Stimulated activated naive CD8-positive, alpha-beta T cell treated with anti-CD3 and anti-CD28 coated beads, Interleukin-15, amount 100 ng/mL, for 72 hours (primary cell): ENCODE measurements at regions not wholly inside any gene's neighbourhood (a gene's known extent, or its start where the extent isn't known, plus 50 kb on each side); places are given as distances from the start of the nearest gene placed in this dataset.
A peak's percentile ranks its signal among the peaks of the same experiment; 100 is the strongest.

Experiments used
- ATAC-seq: fragments of 150-1000 bp; cut with Tn5 transposase; 2 replicates; pipeline ENCODE4 v1.10.0; 2021; ENCODE audit warnings: mild to moderate bottlenecking, moderate library complexity
- DNase-seq, 2 donors: peaks; one replicate each; pipeline ENCODE4 v3.0.0; 2021 to 2022
- H3K27ac Mint-ChIP-seq, 2 donors: one replicate each; pipeline ENCODE4 v1.8.0; 2022; ENCODE audit warnings: mild to moderate bottlenecking in 2 of 2, mixed read lengths in 2 of 2, moderate library complexity in 2 of 2
- H3K27me3 Mint-ChIP-seq: one replicate; pipeline ENCODE4 v1.8.0; 2022; ENCODE audit warnings: mixed read lengths
- H3K4me1 Mint-ChIP-seq: one replicate; pipeline ENCODE4 v1.8.0; 2022; ENCODE audit warnings: mild to moderate bottlenecking, mixed read lengths
- H3K4me3 Mint-ChIP-seq, 2 donors: one replicate each; pipeline ENCODE4 v1.8.0; 2022; ENCODE audit warnings: mild to moderate bottlenecking in 2 of 2, mixed read lengths in 2 of 2, moderate library complexity in 1 of 2
- H3K9me3 Mint-ChIP-seq, 2 donors: one replicate each; pipeline ENCODE4 v1.8.0; 2022; ENCODE audit warnings: mixed read lengths in 2 of 2

DNA sequence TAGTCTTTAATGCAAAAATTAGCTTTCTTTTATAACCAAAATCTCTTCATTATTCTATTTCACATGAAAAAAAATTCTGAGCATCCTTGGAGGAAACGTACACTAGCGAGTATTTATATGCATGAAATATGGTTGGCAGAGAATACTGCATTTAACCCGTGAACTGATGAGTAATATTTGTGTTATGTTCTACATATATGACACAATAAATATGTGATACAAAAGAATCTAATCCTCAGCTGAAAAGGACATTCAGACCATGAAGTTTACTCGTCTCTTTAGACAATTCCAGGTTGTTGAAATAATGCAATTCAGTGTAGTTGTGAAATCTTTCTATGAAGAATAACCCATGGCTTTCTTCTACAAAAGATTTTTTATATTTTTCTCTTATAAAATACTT lies 524.8 kb upstream of the MAN1A1 start:
- DNase-seq (no peak), ATAC-seq (no peak)
- Mint-ChIP-seq H3K27me3 (no peaks in the 10 kb centered on the region), H3K9me3 (no peaks in the 10 kb centered on the region), H3K4me3 (no peak overlapping the region), H3K4me1 (no peaks in the 10 kb centered on the region), H3K27ac (no peak overlapping the region)

DNA sequence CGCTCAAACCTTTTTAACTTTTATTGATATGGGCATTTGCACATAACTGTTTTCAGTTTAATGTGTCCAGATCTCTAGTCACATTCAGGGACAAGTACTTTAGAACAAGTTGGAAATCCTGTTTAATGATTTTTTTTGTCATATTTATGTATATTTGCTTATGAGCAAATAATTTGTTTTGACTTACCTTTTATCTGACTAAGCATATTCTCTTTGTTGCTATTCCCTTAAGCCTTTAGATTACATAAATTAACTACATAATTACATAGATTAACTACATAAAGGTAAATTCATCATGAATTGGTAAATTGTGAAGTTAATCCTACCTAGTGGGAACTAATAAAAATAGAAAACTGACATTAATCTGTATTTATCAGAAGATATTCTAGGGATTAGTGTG lies 523.5 kb upstream of the MAN1A1 start:
- no peak for ATAC-seq

DNA sequence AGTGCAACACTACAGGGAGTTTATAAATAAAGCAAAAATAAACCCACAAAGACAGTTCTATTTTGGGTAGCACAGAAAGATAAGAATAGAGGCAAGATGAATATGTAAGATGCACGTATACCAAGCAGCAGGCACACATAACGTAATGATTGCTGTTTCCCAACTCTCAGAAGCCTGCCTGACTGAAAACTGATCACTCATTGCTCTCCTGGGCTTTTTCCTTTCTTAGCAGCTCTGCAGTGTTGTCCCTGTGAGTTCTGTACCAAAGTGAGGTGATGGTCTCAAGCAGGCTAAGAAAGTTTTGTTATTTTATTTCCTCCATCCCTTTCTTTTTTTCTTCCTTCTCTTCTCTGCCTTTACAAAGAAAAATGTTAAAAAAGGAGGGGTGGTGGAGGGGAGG lies 522.0 kb upstream of the MAN1A1 start:
- H3K4me1 Mint-ChIP-seq: no peaks in the 10 kb centered on the region
- H3K9me3 Mint-ChIP-seq: no peaks in the 10 kb centered on the region
- no peaks in the 10 kb centered on the region for H3K27me3 Mint-ChIP-seq
- H3K27ac Mint-ChIP-seq: no peak overlapping the region
- no peak for DNase-seq
- ATAC-seq: no peak
- H3K4me3 Mint-ChIP-seq: no peak overlapping the region

More for the DNA sequence above, 523.5 kb upstream of the MAN1A1 start:
- H3K27ac Mint-ChIP-seq: no peak overlapping the region
- no peaks in the 10 kb centered on the region for H3K4me1 Mint-ChIP-seq
- no peak for DNase-seq
- no peak overlapping the region for H3K4me3 Mint-ChIP-seq
- no peaks in the 10 kb centered on the region for H3K27me3 Mint-ChIP-seq
- no peaks in the 10 kb centered on the region for H3K9me3 Mint-ChIP-seq

DNA sequence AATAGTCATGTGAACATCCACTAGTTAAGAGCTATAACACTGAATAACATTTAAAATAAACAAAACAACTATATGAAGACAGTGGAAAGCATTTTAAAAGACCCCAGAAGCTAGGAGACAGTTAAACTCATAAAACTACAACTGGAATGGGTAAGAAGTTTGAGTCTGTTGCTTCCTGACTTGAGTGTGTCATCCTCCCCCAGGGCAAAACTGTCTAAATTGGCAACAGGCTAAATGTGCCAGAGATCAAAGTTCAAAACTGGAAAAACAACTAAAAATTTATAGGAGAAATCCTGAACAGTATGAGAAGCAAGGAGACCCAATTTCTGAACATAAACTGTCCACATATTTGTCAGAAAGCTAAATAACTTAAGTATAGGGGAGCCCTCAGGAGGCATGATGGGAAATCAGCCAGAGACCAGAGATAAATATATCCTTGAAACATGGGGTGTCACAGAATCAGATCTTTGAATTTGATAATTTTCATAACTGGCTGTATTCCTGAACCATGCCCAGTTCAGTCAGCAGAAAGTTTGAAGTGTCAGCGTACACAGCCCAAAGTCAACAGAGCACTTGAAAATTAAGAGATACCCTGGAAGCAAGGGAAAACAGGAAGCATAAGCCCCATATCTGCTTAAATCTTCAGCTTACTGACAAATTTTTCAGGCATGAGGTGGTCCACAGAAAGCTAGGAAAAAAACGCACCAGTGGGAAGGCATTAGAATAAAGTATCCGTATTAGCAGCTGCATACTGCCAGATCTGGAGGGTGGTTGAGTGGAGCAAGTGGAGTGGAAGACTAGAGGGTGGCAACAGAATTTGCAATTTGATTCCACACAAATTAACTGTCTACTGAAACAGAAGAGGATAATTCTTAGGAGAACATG lies 516.1 kb upstream of the MAN1A1 start:
- Mint-ChIP-seq H3K9me3 (peaks cover 5 to 10% of the 10 kb centered on the region in 2 donors), H3K4me1 (no peaks in the 10 kb centered on the region), H3K27ac (no peak overlapping the region), H3K27me3 (peaks cover 17% of the 10 kb centered on the region), H3K4me3 (no peak overlapping the region)
- no peak for ATAC-seq
- DNase-seq: no peak

DNA sequence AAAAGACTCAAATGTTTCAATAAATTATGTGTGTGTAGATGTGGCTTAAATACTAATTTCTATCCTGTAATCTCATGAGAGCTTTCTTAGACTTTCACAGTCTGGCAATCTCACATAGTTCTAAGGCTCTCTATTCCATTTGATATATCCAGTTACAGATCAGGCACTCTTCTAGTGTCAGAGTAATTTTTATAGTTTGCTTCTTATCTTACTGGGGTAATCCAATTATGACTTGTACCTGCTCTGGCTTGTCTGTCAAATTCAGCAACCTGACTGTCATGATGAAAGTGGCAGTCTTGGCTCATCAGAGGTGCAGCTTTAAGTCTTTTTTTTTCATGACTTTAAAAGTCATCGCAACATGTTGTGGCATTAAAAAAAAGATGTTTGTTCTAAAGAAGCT lies 513.2 kb upstream of the MAN1A1 start:
- H3K27me3 Mint-ChIP-seq: peaks cover 21% of the 10 kb centered on the region
- DNase-seq (no peak), ATAC-seq (no peak)
- H3K4me3 Mint-ChIP-seq: no peak overlapping the region
- no peak overlapping the region for H3K27ac Mint-ChIP-seq
- no peaks in the 10 kb centered on the region for H3K4me1 Mint-ChIP-seq
- peaks cover 5 to 10% of the 10 kb centered on the region in 2 donors for H3K9me3 Mint-ChIP-seq

DNA sequence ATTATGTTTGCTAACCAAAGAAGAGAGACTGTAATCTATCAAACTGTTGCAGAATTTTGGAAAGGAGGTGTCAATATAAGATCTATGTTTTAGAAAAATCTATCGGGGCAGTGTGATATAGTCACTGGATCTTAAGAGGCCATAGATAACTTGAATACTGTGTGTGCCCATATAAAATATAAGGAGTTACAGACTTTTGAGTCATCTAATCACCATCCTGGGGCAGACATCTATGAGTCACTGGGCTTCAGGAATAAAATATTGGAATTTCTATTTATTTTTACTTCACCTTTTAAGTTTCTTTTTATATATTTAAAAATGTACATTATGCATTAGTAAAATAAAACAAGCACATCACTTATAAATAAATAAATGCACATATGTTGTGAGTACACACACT lies 509.3 kb upstream of the MAN1A1 start:
- H3K4me3 Mint-ChIP-seq: no peak overlapping the region
- no peak for ATAC-seq
- no peak overlapping the region for H3K27ac Mint-ChIP-seq
- no peak for DNase-seq
- peaks cover 21% of the 10 kb centered on the region for H3K27me3 Mint-ChIP-seq
- peaks cover 11% of the 10 kb centered on the region for H3K4me1 Mint-ChIP-seq
- H3K9me3 Mint-ChIP-seq: no peaks in the 10 kb centered on the region

DNA sequence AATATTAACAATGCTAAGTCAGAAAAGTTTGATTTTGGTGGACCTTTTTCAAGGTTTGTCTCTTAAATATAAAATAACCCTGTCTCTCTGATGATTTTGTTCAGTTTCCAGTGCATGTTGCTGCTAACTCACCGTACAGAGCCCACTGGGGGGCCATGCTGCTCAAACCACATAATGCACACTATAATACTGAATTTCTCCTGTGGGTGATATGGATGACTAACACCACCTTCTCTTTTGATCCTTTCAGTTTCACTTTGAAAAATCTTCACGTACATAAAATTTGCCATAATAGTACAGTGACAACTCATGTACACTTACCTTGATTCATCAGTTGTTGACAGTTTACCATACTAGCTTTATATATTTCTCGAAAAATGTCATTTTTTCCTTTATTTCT lies 506.6 kb upstream of the MAN1A1 start:
- H3K9me3 Mint-ChIP-seq: no peaks in the 10 kb centered on the region
- ATAC-seq (peak; percentile 98), DNase-seq (peak; percentile 6 to 33)
- peaks cover 8% of the 10 kb centered on the region for H3K27me3 Mint-ChIP-seq
- peak overlapping the region; percentile 52 to 65 for H3K4me3 Mint-ChIP-seq
- H3K4me1 Mint-ChIP-seq: peaks cover 11% of the 10 kb centered on the region
- H3K27ac Mint-ChIP-seq: peak overlapping the region in 1 of 2 donors; percentile 92

DNA sequence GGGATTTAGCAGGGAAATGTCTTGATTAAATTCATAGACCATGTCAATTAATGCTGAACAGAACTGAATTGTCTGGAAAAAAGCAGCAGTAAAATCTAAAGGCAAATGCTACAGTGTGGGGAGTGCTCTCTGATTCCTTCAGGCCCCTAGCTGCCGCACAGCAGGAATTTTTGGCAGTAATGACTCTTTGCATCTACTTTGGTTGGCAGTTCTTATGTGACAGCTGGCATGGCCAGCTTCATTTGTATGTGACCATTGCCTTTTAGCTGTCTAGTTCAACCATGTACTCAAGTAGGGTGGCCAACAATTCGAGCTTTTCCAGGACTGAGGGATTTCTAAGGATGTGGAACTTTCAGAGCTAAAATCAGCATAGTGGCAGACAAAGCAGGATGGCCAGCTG lies 499.1 kb upstream of the MAN1A1 start:
- no peak for DNase-seq
- Mint-ChIP-seq H3K27me3 (no peaks in the 10 kb centered on the region), H3K9me3 (no peaks in the 10 kb centered on the region), H3K4me1 (no peaks in the 10 kb centered on the region), H3K27ac (no peak overlapping the region), H3K4me3 (no peak overlapping the region)
- no peak for ATAC-seq

DNA sequence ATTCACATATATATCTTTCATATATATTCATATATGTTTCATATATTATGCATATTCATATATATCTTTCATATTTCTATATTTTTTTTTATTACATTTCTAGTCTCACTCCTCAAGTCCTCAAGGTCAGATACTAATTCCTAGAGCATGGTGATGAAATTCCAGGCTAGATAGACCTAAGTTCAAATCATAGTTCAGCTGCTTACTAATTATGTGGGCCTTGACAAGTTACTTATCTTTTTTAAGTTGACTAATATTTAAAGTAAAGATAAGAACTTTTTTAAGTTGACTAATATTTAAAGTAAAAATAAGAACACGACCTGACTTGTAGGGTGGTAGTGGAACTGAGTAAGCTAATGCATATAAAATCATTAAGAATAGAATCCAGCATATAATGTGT lies 495.6 kb upstream of the MAN1A1 start:
- H3K27me3 Mint-ChIP-seq: no peaks in the 10 kb centered on the region
- no peak overlapping the region for H3K27ac Mint-ChIP-seq
- H3K4me1 Mint-ChIP-seq: no peaks in the 10 kb centered on the region
- H3K9me3 Mint-ChIP-seq: no peaks in the 10 kb centered on the region
- ATAC-seq (no peak), DNase-seq (no peak)
- no peak overlapping the region for H3K4me3 Mint-ChIP-seq

DNA sequence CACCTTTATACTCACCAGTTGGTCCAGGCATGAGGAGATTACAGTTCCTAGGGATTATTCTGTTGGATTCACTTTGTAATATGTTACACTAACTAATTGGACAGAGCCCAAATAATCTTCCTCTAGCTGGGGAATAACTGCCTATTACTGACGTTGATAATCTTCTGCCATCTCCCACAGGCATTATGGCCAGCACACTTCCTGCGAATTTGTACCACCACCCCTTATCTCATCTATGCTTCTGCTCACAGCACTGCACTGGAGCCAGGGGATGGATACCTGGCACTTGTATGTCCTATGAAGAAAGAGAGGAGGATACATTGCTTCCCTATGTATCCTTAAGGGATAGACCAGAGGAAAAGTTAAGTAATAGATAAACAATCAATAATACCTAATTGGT lies 494.8 kb upstream of the MAN1A1 start:
- no peak overlapping the region for H3K27ac Mint-ChIP-seq
- H3K27me3 Mint-ChIP-seq: no peaks in the 10 kb centered on the region
- H3K9me3 Mint-ChIP-seq: no peaks in the 10 kb centered on the region
- no peak overlapping the region for H3K4me3 Mint-ChIP-seq
- ATAC-seq (no peak), DNase-seq (no peak)
- no peaks in the 10 kb centered on the region for H3K4me1 Mint-ChIP-seq

DNA sequence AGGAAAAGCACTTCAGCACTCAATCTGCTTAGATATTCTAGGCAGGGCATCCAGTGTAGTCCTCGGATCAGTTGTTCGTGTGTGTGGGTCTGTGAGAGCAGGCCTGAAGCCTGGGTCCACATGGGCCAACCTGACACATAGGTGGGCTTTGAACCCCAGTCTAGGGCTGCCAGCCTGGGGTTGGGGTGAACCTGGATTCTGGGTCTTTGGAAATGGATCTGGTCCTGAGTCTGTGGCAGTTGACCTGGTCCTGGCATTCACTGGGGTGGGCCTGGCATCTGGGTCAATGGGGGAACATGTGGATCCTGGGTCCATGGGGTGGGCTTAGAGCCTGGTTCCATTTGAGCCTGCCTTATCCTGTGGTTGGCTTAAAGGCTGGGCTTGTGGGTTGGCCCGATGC lies 492.6 kb upstream of the MAN1A1 start:
- DNase-seq: no peak
- no peak for ATAC-seq
- H3K27ac Mint-ChIP-seq: peak overlapping the region in 1 of 2 donors; percentile 8
- no peak overlapping the region for H3K4me3 Mint-ChIP-seq
- no peaks in the 10 kb centered on the region for H3K9me3 Mint-ChIP-seq
- no peaks in the 10 kb centered on the region for H3K27me3 Mint-ChIP-seq
- no peaks in the 10 kb centered on the region for H3K4me1 Mint-ChIP-seq

DNA sequence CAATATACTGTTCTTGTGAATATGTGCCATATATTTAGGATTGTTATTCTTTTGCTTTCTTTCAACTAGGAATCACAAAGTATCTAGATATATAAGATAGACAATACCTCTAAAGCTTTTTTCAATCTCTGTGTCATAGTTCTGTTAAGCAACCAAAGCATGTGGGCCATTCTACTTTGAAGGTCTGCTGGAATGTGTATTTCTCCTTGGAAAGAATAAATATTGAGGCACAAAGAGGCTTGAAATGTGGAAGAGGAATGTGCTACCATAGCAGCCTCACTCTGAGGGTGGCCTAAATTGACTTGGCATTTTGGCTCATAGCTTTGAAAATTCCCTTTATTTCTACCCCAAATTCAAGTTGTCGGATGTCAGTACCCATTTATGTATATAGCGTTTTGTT lies 488.5 kb upstream of the MAN1A1 start:
- Mint-ChIP-seq H3K27me3 (no peaks in the 10 kb centered on the region), H3K27ac (no peak overlapping the region), H3K9me3 (no peaks in the 10 kb centered on the region), H3K4me1 (no peaks in the 10 kb centered on the region), H3K4me3 (no peak overlapping the region)
- ATAC-seq (no peak), DNase-seq (no peak)

DNA sequence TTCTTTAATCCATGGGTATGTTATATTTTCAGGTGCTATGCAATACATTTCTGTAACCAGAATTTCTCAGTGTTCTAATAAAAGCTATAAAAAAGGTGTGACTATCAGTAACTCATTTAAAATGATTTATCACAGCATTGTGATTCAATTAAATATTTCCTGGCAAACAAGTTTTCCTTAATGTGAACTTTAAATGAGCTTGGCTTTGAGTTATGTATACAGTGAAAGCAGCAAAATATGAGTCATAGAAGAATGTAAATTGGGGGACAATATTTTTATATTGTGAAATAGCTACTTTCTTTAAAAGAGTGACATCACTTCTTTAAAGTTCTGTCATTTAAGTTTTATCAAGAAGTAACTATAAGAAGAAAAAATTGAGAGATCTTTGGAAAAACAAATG lies 484.9 kb upstream of the MAN1A1 start:
- ATAC-seq (no peak), DNase-seq (no peak)
- Mint-ChIP-seq H3K9me3 (no peaks in the 10 kb centered on the region), H3K4me1 (no peaks in the 10 kb centered on the region), H3K4me3 (no peak overlapping the region), H3K27ac (no peak overlapping the region), H3K27me3 (no peaks in the 10 kb centered on the region)

DNA sequence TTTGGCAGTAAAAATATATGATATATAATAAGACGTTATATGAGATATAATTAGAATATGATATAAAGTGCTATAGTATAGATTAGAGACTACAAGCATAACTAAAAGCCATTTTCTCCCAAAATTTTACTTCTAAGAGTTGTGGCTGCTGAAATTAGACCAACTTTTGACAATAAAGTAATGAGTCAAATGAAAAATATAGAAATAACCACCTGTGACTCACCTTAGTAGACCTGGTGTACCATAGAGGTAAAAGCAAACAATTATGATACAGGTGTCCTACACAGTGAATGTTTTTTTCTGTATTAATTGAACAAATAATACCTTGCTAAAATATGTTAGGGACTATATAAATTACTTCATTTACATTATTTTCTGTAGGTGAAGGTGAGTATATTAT lies 482.9 kb upstream of the MAN1A1 start:
- H3K9me3 Mint-ChIP-seq: peaks cover 0 to 5% of the 10 kb centered on the region in 2 donors
- DNase-seq (no peak), ATAC-seq (no peak)
- no peaks in the 10 kb centered on the region for H3K4me1 Mint-ChIP-seq
- no peak overlapping the region for H3K27ac Mint-ChIP-seq
- no peaks in the 10 kb centered on the region for H3K27me3 Mint-ChIP-seq
- no peak overlapping the region for H3K4me3 Mint-ChIP-seq

DNA sequence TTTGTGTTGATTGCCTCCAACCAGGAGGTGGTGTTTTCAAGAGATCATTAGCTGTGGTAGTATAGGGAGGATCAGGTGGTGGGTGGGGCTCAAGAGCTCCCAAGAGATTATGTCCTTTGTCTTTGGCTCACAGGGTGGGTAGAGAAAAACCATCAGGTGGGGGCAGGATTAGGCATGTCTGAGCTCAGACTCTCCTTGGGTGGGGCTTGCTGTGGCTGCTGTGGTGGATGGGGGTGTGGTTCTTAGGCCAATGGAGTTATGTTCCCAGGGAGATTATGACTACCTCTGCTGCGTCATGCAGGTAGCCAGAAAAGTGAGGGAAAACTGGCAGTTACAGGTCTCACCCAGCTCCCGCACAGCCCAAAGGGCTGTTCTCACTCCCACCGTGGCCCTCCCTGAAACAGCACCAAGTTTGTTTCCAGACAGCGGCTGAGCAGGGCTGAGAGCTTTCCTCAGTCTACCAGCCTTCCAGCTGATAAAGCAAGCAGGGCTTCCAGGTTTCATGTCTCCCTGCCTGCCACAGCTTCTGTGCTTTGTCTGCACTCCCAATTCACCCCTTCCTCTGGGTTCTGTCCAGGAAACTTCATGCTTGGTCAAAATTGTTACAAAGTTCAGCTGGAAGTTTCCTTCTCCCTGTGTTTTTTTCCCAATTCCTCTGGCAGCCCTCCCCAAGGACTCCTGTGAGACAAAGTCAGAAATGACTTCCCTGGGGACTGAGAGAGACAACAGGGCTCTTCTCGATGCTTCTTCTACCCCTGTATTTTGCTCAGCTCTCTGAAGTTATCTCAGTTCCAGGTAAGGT lies 481.1 kb upstream of the MAN1A1 start:
- Mint-ChIP-seq H3K4me3 (no peak overlapping the region), H3K27me3 (no peaks in the 10 kb centered on the region), H3K9me3 (peaks cover 0 to 5% of the 10 kb centered on the region in 2 donors), H3K27ac (peak overlapping the region in 1 of 2 donors; percentile 79), H3K4me1 (no peaks in the 10 kb centered on the region)
- no peak for DNase-seq
- no peak for ATAC-seq

DNA sequence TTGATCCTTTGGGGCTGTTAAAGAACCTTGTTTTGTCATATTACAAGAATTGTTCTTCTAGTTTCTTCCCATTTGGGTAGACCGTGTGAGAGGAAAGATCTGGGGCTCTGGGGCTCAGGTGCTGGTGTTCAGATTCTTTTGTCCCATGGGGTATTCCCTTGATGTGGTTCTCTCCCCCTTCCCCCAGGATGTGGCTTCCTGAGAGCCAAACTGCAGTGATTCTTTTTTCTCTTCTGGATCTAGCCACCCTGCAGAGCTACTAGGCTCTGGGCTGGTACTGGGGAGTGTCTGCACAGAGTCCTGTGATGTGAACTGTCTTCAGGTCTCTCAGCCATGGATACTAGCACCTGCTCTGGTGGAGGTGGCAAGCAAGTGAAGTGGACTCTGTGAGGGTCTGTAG lies 480.5 kb upstream of the MAN1A1 start:
- Mint-ChIP-seq H3K27ac (no peak overlapping the region), H3K4me1 (no peaks in the 10 kb centered on the region), H3K9me3 (peaks cover 0 to 5% of the 10 kb centered on the region in 2 donors), H3K27me3 (no peaks in the 10 kb centered on the region), H3K4me3 (no peak overlapping the region)
- no peak for DNase-seq
- no peak for ATAC-seq
